Natural killer cell (primary cell): ENCODE measurements at regions not wholly inside any gene's neighbourhood (a gene's known extent, or its start where the extent isn't known, plus 50 kb on each side); places are given as distances from the start of the nearest gene placed in this dataset.

Experiments
- ATAC-seq, 3 donors: fragments of 150-1000 bp in 2 of 3; fragments of 200-7000 bp in 1 of 3; cut with Tn5 transposase; 1 replicate in 1 of 3; 2 replicates in 2 of 3; pipeline ENCODE4 v1.10.0; 2021; ENCODE audit warnings: mild to moderate bottlenecking in 2 of 3, moderate library complexity in 2 of 3
- DNase-seq, 2 donors: peaks; one replicate each; pipeline versions ENCODE4 v3.0.0 to v3.0.0-alpha.2; 2013 to 2021; ENCODE audit warnings: mixed read lengths in 1 of 2
- H3K27ac ChIP-seq: one replicate; pipeline ENCODE4 v1.5.1; 2013; ENCODE audit warnings: mild to moderate bottlenecking, low read length
- H3K27me3 ChIP-seq: one replicate; pipeline ENCODE4 v1.6.1; 2013; ENCODE audit warnings: low read length; ENCODE audit not compliant: control insufficient read depth, insufficient read depth
- H3K36me3 ChIP-seq: one replicate; pipeline ENCODE4 v1.6.1; 2013; ENCODE audit warnings: low read length; ENCODE audit not compliant: control insufficient read depth, insufficient read depth
- H3K4me1 ChIP-seq: one replicate; pipeline ENCODE4 v1.6.1; 2013; ENCODE audit warnings: low read length; ENCODE audit not compliant: control insufficient read depth, insufficient read depth
- H3K4me3 ChIP-seq: one replicate; pipeline ENCODE4 v1.5.1; 2013; ENCODE audit warnings: low read length
- H3K9me3 ChIP-seq: one replicate; pipeline ENCODE4 v1.6.1; 2013; ENCODE audit warnings: low read length; ENCODE audit not compliant: control insufficient read depth, insufficient read depth
- H3K27ac Mint-ChIP-seq, 2 donors: one replicate each; pipeline ENCODE4 v1.8.0; 2022; ENCODE audit warnings: mild to moderate bottlenecking in 2 of 2, mixed read lengths in 2 of 2, moderate library complexity in 1 of 2
- H3K27me3 Mint-ChIP-seq, 2 donors: one replicate each; pipeline ENCODE4 v1.8.0; 2022; ENCODE audit warnings: low read depth in 2 of 2, mixed read lengths in 2 of 2
- H3K36me3 Mint-ChIP-seq: one replicate; pipeline ENCODE4 v1.8.0; 2022; ENCODE audit warnings: mixed read lengths
- H3K4me1 Mint-ChIP-seq, 2 donors: one replicate each; pipeline ENCODE4 v1.8.0; 2022; ENCODE audit warnings: mixed read lengths in 2 of 2
- H3K4me3 Mint-ChIP-seq: one replicate; pipeline ENCODE4 v1.8.0; 2022; ENCODE audit warnings: mild to moderate bottlenecking, moderate library complexity, mixed read lengths
- H3K9me3 Mint-ChIP-seq, 2 donors: one replicate each; pipeline ENCODE4 v1.8.0; 2022; ENCODE audit warnings: mixed read lengths in 2 of 2
- CTCF ChIP-seq: fragments of 200-600 bp; IDR thresholded peaks from one replicate; pipeline ENCODE4 v1.8.0; 2022; ENCODE audit warnings: antibody characterized with exemption
- WGBS: methylation state at CpG from one replicate; pipeline ENCODE4 v1.1.7; 2013; ENCODE audit warnings: missing lambda C conversion rate; ENCODE audit not compliant: insufficient coverage; 5-methylcytosine and 5-hydroxymethylcytosine counted together
- intact Hi-C: fragments of 100-400 bp; cut with micrococcal nuclease; formaldehyde crosslinking; loops from one replicate; pipeline ENCODE4 v1.14.2; 2022

GRCh38 chr12:37733856-37734255, 582.7 kb upstream of the ALG10B start:
- Histone ChIP-seq H3K36me3 (no peaks in the 10 kb centered on the region), H3K27me3 (no peaks in the 10 kb centered on the region), H3K4me1 (no peaks in the 10 kb centered on the region), H3K4me3 (no peak overlapping the region), H3K9me3 (peaks cover 5% of the 10 kb centered on the region), H3K27ac (no peak overlapping the region)
- no peaks in the 10 kb centered on the region for H3K4me1 Mint-ChIP-seq
- WGBS = 20% methylated on average over 1 of the region's 2 CpGs
- DNase-seq (no peak), ATAC-seq (no peak)
- TF ChIP-seq CTCF = no peak
- H3K27me3 Mint-ChIP-seq = no peaks in the 10 kb centered on the region
- no peak overlapping the region for H3K27ac Mint-ChIP-seq
- H3K4me3 Mint-ChIP-seq = no peak overlapping the region
- H3K36me3 Mint-ChIP-seq = peaks cover 20% of the 10 kb centered on the region
- peaks cover 7 to 8% of the 10 kb centered on the region in 2 donors for H3K9me3 Mint-ChIP-seq
- intact Hi-C loops = no loop called here
